EH (cell line): ENCODE measurements at regions not wholly inside any gene's neighbourhood (a gene's known extent, or its start where the extent isn't known, plus 50 kb on each side); places are given as distances from the start of the nearest gene placed in this dataset.

Experiments used
- DNase-seq: peaks from one replicate; pipeline ENCODE4 v3.0.0-alpha.2; 2015; ENCODE audit warnings: low read depth

DNA sequence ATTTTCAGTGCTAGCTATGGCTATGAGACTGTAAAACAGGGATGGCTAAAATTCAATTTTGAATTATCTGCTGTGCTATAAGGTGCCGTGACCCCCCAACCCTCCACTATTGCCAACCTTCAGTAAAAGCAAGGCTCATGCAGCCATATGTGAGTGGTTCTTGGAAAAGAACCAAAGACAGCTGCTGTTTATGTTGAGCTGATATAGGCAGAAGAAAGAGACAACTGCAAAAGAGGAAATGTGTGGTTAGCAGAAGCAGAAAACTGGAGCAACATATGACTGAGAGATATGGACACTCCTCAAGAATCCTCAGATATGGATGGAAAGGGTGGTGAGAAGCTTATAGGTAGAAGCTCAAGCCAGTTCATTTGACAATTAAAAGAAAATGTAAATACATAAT lies 200.3 kb downstream of the TLE1 start:
- no peak for DNase-seq

DNA sequence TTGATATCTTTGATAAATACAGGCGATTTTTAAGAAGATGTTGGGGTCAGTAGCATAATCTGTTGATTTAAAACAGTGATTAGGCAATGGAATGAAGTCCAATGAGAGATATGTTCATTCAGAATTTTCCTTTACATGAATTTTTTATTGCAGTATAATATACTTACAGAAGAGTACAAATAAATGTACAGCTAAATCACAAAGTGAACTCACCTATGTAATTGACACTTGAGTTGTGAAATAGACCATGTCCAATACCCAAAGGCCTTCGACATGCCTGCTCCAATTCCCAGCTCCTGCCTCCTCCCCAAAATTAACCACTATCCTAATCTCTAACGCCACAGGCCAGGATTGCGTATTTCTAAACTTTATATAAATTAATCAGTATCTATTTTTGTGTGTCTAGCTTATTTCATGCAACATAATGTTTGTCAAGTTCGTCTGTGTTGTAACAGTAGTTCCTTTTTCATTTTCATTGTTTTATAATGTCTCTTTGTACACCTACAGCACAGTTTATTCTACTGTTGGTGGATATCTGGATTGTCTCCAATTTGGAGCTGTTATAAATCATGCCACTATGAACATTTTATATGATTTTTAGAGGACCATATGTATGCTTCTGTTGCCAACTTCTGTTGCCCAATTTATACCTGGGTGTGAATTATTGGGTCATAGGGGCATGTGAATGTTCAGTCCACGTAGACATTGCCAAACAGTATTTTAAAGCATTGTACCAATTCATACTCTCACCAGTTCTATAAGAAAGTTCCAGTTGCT lies 208.3 kb downstream of the TLE1 start:
- no peak for DNase-seq

DNA sequence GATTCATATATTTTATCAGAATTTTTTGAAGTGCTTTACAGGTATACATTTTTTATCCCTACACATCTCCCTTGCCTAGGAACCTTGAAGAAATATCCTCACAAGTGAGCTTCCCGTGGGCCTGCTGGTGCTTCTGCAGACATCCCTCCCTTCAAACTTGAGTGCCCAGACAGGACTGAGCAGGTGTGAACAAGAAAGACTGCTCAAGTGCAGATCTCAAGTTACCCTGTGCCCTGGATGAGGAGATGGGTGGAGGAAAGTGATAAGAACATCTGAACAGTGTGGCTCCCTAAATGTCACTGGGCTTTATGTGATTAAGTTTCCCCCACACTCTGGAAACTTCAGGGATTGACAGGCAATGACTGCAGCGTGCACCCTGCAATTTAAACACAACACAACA lies 209.8 kb downstream of the TLE1 start:
- no peak for DNase-seq

DNA sequence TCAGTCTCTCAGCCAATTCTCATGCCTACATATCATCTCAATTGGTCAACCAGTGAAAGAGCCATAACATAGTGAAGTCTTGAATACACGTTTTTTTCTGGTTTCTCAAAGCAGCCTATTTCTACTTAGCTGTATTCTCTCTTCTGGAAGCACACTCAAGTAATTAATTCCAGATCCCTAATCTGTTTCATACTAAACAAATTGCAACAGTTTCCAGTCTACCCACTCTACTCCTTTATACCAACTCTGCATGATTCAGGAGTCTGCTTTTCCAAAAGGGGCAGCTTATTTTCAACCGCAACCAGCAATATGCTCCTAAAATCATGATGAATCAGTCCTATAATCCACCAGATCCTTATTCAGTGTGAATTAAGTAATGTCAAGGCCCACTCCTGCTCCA lies 211.7 kb downstream of the TLE1 start:
- no peak for DNase-seq

DNA sequence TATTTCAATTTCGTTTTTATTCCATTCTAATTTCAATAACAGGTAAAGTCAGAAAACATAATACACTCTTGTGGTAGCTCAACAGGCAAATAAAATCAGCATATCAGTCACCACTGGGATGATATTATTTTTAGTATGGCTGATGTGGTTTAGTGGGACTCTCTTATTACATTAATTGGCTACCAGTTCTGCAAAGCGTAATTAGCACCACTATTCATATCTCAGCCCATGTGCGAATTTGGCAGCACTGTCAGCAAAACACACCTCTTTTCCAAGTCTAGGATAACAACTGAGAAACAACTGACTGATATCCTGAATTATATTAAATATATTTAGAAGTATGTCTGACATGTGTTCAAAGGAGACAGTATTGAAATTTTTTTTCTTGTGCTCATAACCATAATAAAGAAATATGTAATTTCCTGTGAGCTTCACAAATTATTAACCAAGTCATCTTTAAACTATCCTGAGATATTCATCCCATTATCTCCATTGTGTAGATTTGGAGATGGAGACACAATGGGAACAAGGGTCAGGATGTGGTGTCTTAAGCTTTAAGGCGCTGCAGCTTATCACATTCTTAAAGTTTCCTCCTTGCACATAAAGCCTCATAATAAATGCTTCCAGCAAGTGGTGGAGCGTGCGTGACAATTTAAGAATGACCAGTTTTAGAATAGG lies 212.4 kb downstream of the TLE1 start:
- DNase-seq, result no peak

DNA sequence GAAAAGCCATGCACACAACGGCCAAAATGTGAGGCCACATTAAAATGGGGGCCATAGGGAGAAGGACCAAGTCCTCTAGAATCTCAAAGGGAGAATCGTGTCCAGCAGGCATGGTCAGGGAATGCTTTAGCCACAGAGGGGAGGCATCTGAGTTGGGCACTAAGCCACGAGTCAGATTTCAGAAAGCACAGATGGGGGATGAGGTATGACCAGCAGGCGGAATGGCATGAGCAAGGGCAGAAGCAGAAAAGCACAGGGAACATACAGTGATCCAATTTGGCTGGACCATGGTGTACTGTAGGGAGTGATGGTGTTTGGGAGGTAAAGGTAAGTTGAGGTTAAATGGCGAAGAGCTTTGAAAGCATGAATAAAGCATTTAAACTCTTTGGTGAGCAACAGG lies 214.6 kb downstream of the TLE1 start:
- DNase-seq, result no peak

DNA sequence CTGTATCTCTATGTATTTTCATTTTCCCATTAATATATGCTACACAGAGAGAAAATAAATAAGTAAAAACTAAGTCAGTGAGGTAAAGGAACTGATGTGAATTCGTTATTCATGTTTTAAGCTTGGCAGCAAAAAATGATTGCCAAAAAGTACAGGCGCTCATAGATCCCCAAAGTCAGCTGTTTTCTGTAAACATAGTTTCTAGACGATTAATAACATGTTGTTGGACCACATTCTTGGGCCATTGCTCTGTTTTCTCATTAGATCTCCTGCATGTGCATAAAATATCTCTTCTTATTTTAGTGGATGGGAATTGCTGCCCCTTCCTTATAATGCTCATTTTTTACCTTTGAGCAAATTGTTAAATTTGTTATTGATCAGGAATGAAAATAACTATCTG lies 215.2 kb downstream of the TLE1 start:
- DNase-seq, result no peak

DNA sequence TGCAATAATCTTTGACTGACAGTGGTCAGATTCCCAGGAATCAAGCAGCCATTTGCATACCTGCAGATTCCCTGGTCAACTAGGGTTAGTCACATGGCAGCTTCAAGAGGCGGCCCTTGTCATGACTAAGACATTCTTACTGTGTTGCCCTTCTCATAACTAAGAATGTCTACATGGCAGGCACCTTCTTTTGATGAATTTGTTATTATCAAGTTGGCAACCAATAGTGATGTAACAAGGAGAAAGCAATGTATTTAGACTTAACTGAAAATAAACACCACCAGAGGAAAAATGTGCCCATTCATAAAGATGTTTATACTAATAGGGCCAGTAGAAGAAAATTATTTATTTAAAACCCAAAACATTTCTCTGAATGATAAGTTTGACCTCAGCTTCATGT lies 215.6 kb downstream of the TLE1 start:
- no peak for DNase-seq

DNA sequence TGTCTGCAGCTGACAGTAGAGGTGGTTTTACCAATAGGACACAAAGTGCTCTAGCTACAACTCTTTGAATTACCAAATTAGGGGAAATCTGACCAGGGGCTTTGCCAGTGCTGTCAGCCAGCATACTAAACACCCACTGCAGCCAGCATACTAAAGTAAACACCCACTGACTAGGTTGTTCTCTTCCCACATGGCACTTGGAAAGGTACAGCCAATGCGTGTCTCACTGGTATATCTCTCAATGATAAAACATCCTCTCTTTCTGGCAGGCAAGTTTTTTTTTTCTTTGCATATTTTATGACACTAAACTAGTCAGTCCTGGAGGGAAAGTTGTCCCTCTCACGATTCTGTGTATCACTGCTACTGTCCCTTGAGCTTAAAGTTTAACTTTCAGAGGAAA lies 216.1 kb downstream of the TLE1 start:
- DNase-seq, result no peak

DNA sequence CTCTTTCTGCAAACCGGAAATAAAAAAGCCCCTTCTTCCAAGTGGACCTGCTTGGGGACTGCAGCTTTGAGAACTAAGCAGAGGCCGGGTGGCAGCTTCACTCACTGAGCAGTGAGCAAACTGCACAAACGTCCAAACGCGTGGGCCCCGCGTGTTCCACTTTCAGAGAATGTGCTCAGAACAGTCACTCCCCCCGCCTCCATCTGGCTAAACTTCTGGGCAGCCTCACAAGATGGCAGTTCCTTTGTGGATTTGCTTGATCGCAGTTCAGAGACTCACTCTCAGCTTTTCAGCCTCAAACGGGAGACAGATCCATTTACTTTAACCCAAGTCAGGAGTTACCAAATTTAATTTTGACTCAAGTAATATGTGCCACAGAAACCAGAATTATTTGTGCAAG lies 216.6 kb downstream of the TLE1 start:
- DNase-seq, result no peak

DNA sequence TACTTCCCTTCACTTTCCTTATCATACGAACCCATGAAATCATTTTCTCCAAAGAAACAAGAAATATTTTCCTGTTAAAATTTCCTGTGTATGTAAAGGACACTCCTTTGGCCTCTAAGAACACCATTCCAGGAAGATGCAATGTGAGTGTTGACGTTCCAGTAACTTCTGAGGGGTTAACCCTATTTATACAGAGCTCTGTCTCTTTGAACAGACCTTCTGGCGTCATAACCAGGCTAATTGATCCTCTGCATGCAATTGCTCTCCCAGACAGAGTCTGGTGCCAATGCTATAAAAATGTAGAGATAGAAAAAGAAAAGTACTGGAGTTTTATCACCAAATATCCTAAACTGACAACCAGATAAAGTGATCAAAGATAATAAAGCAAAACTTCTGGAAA lies 218.5 kb downstream of the TLE1 start:
- no peak for DNase-seq

DNA sequence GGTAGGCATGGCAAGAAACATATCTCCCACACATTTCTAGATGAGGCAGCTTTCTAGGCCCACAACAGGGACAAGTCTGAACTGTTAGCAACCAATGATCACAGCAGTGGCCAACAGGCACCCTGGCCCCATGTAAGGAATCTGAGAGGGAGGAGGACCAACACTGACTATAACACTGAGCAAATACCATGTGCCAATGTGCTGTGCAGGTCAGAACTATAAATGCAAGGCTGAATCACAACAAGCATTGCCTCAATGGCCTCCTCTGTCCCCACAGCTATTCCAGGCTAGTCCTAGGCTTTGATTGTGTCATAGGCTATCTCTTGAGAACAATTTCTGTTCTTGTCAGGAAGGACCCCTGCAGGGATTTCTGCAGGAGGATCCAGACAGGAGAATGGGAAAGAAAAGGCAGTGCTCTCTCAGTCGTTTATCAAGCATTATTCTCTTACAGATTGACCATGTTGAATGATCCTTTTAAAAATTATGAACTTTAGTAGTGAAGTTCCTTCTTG lies 221.2 kb downstream of the TLE1 start:
- no peak for DNase-seq

DNA sequence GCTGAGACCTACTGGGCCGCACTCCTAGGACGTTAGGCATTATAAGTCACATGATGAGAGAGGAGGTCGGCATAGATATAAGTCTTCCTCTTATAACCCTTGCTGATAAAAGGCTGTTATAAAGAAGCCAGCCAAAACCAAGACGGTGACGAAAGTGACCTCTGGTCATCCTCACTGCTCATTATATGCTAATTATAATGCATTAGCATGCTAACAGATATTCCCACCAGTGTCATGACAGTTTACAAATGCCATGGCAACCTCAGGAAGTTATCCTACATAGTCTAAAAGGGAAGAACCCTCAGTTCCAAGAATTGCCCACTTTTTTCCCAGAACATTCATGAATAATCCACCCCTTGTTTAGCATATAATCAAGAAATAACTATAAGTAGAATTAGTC lies 222.4 kb downstream of the TLE1 start:
- DNase-seq, result no peak

DNA sequence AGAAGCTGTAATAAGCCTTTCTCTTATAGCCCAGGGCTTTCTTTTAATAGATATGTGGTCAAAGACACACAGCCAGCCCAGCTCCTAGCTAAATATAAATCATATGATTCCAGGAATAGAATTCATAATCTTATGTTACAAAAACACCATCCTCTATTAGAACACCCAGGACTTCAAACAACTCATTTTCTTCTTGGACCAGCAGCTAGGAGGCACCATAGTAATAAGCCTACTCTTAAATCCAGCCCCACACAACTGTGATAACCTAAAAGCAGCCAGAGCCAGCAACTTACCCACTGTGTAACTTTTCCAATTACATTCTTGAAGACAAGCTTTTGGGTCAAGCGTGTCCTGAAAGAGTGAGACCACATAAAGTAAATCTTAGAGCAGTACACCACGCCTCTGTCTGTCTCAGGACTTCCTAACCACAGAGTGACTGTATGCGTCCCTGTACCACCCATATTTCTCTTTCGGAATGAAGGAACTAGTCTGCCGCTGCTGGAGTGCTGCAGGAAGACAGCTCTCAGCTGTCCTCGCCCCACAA lies 223.8 kb downstream of the TLE1 start:
- DNase-seq, result peak; percentile 46

DNA sequence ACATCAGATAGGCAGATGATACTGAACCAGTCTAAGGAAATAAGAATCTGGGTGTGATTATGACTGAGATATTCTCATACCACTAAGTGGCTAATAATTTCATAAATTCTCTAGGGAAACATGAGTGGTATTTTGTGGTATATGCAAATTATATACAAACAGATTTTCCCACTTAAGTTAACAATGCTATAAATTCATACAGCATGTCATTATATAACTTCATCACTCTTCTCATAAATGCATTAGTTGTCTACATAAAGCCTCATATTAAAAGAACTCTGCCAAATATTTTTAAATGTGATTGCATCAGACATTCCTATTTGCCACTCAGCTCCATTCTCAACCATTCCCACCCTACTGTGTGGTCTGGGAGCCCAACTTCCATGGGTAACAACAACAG lies 226.5 kb downstream of the TLE1 start:
- DNase-seq, result peak; percentile 50

DNA sequence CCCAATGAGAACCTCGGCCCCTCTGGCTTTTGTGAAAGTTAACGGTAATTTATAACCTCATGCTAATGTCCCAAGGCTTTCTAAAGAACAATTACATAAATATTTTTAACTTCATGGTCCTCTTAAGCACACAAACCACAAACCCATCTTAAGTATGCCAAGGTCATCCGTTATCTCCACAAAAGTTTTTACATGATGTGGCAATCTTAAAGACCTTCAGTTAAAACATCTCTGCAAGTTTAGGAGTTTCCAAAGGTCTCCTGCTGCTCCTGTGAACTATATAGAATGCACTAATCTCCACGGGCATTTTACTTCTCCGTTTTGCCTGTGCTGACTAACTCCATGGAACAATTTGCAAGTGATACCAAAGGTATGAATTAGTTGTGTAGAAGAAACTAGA lies 228.2 kb downstream of the TLE1 start:
- peak; percentile 47 for DNase-seq

DNA sequence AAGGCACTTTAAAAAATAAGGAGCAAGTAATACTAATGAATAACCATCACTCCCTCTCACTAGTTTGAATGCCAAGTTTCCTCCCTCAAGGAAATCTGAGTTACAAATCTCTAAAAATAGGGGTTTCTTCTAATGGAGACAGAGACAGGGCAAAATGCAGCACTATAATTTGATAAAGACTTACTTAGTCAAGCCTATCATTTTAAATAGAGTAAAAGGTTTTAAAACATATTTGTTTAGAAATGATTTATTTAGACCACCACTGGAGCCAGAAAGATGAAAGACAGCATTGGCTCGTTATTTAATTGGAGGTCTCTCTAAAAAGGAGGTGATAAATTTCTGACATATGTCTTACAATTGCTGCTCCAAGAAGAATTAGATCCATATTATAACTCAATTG lies 228.7 kb downstream of the TLE1 start:
- no peak for DNase-seq

DNA sequence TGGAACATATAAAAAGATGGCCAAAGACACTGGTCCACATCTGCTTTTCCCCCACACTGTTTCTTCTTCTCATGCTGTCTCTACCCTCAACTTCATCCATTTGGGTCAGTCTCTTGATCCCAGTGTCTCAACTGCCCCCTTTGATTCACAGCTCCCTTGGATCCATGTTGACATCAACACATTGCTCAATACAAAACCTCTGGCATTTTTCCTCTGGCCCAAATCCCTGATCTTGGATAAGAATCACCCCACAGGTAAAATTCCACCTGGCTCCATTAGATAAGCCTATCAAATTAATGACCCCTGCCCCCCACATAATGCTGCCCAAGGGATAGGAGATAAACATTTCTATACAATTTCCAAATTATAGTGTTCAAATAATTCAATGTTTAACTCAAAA lies 229.8 kb downstream of the TLE1 start:
- DNase-seq, result no peak

DNA sequence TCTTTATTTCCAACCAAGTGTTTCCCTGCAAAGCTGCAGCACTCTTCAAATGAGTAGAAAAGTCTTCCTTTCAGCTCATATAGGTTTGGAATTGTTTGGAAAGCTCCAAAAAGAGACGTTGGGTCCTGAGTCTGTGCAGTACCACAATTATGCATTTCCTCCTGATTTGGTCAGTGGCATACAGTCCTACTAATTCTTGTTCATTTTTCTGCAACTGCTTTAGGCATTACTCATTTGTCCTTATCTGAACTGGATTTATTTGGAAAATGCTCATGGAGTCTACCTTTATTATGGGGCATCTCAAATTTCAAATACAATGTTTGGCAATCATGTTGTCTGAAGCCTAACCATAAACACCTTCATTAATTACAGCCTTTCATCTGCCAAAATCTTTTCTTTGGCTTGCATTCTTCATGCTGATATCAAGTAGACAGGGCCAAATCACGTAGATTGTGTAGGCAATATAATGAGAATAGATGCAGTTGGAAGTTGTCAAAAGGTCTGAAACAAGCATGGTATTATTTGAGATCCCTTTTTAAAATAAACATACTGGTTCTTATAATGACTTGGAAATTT lies 232.8 kb downstream of the TLE1 start:
- DNase-seq, result peak; percentile 68

DNA sequence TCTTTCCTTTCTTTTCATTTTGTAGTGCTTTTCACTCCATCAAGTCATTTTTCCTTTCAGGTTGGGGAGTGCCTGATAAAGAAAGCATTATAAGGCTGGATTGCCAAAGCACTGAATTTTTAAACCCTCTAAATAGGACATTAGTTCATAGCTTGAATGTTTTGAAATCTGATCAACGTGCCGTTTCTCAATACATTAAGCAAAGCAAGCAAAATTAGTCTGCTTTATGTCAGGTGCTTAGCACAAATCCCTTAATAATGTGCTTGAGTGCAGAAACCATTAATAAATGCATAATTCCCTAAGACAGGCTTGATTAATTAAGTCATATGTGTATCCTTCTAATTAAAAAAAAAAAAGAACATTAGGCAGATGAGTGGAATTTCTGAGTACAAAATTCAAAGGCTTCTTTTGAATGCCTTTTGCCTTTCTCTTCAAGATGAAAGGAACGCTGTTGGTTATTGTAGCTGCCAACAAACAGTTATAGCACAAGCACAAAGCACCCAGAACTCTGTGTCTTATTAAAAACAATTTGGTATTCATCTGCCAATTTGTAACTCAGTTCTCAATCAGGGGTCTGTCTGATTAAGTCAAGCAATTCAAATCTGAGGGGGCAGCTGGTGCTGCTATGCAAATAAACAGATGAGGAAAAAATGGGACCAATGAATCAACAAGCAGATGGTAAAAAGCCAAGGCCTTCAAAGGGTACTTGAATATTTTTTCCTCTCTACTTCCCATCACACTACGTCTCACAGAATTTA lies 233.7 kb downstream of the TLE1 start:
- no peak for DNase-seq

DNA sequence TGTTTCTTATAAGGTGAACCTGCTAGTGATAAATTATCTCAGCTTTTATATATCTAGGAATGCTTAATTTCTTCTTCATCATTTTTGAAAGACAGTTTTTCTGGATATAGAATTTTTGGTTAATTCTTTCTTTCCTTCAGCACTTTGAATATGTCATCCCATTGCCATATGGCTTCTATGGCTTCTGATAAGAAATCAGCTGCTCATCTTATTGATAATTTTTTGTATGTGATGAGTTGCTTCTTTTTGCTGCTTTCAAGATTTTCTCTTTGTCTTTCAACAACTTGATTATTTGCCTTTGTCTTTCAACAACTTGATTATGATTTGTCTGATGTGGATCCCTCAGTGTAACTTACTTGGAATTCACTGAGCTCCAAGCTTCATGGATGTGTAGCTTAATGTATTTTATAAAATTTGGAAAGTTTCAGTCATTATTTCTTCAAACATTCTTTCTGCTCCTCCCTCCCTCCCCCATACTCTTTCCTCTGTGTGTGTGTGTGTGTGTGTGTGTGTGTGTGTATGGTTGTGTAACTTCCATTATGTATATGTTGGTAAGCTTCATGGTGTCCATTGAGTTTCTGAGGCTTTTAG lies 243.9 kb downstream of the TLE1 start:
- no peak for DNase-seq

DNA sequence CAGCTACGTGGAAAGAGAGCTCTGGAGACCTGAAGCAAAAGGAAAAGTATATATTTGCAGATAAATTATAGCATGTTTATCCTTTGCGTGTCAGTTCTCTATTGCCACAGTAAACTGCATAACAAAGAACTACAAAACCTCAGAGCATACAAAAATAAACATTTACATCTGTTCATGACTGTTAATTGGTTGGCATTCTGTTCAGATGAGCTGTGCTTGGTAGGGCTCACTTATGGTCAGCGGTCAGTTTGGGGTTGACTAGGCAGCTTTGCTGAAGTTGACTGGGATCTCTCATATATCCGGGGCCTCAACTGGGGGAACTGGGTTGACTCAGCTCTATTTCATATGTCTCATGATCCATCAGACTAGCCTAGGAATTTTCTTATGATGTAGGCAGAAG lies 257.7 kb downstream of the TLE1 start:
- DNase-seq, result peak; percentile 97
